GM12878 (cell line): ENCODE measurements at regions not wholly inside any gene's neighbourhood (a gene's known extent, or its start where the extent isn't known, plus 50 kb on each side); places are given as distances from the start of the nearest gene placed in this dataset.

Experiments used
- ATAC-seq: fragments of 200-7000 bp; cut with Tn5 transposase; 3 replicates; pipeline ENCODE4 v1.9.1; 2020; ENCODE audit warnings: mild to moderate bottlenecking, moderate library complexity
- BruUV-seq: library from RNA; stranded (reverse); fragments of 400-500 nt; replicated peaks from 2 replicates; lab custom pipeline; 2021; lab: Mats Ljungman, UMichigan
- CTCF ChIA-PET: fragments of 300-600 bp; sonication (Branson Sonifier 250); formaldehyde crosslinking; extraction: SDS; loops from one replicate; lab custom pipeline; 2021; ENCODE audit warnings: inconsistent platforms; lab: Yijun Ruan, JAX
- POLR2A ChIA-PET: fragments of 350-600 bp; formaldehyde crosslinking; extraction: SDS; loops from one replicate; lab custom pipeline; 2021; ENCODE audit warnings: inconsistent platforms; lab: Charles Lee
- RAD21 ChIA-PET: fragments of 300-600 bp; sonication (Branson Sonifier 250); formaldehyde crosslinking; loops from one replicate; lab custom pipeline; 2023; ENCODE audit warnings: antibody characterized with exemption; ENCODE audit not compliant: unreplicated experiment; lab: Charles Lee
- SMC1A ChIA-PET: fragments of 300-600 bp; sonication (Branson Sonifier 250); formaldehyde crosslinking; loops from one replicate; lab custom pipeline; 2023; ENCODE audit not compliant: unreplicated experiment, uncharacterized antibody; lab: Charles Lee
- DNase-seq: peaks from one replicate; pipeline ENCODE4 v3.0.0-alpha.2; 2011; ENCODE audit warnings: low read depth, low spot score
- FAIRE-seq: peaks from 3 replicates; lab custom pipeline; 2011; peaks lifted over from hg19 to GRCh38; lab: Jason Lieb, UNC
- H2AFZ ChIP-seq: 2 replicates; pipeline ENCODE4 v1.6.0; 2011; ENCODE audit warnings: low read depth, low read length, control low read depth; ENCODE audit not compliant: control insufficient read depth
- H3K27ac ChIP-seq: 2 replicates; pipeline ENCODE4 v1.5.1; 2011; ENCODE audit warnings: control low read depth; ENCODE audit not compliant: control insufficient read depth, insufficient read depth
- H3K27me3 ChIP-seq, 2 experiments: replicated peaks in 1 of 2; 2 replicates each; pipeline versions ENCODE4 v1.6.0 to v1.6.1; 2011; ENCODE audit warnings: low read length in 1 of 2; ENCODE audit not compliant: control insufficient read depth in 2 of 2, insufficient read depth in 2 of 2
- H3K36me3 ChIP-seq, 2 experiments: 2 replicates each; pipeline ENCODE4 v1.5.1; 2011; ENCODE audit warnings: low read length in 1 of 2; ENCODE audit not compliant: control insufficient read depth in 2 of 2, insufficient read depth in 2 of 2
- H3K4me1 ChIP-seq: 2 replicates; pipeline ENCODE4 v1.6.1; 2011; ENCODE audit warnings: mild to moderate bottlenecking, low read length, moderate library complexity, mixed read lengths; ENCODE audit not compliant: control insufficient read depth, insufficient read depth
- H3K4me2 ChIP-seq: 2 replicates; pipeline ENCODE4 v1.6.0; 2011; ENCODE audit warnings: control low read depth; ENCODE audit not compliant: control insufficient read depth, insufficient read depth
- H3K4me3 ChIP-seq: fragments of 200-600 bp; sonication (generic); 2 replicates; pipeline ENCODE4 v1.5.1; 2016
- H3K79me2 ChIP-seq: 2 replicates; pipeline ENCODE4 v1.6.0; 2011; ENCODE audit warnings: low read length; ENCODE audit not compliant: control insufficient read depth, insufficient read depth
- H3K9ac ChIP-seq: 2 replicates; pipeline ENCODE4 v1.8.0; 2011; ENCODE audit warnings: low read length, control low read depth, mixed read lengths; ENCODE audit not compliant: control insufficient read depth, insufficient read depth
- H3K9me3 ChIP-seq: replicated peaks from 3 replicates; pipeline ENCODE4 v1.5.1; 2011; ENCODE audit warnings: mild to moderate bottlenecking, low read length; ENCODE audit not compliant: control insufficient read depth, insufficient read depth
- H4K20me1 ChIP-seq: 2 replicates; pipeline ENCODE4 v1.6.0; 2011; ENCODE audit not compliant: control insufficient read depth, insufficient read depth
- CTCF ChIP-seq, 3 experiments: IDR thresholded peaks in 2 of 3; conservative IDR thresholded peaks in 1 of 3; 2 replicates each; pipeline ENCODE4 v1.5.1; 2011; ENCODE audit warnings: low read depth in 3 of 3, low read length in 3 of 3, mild to moderate bottlenecking in 3 of 3, control low read depth in 2 of 3, moderate library complexity in 2 of 3, inconsistent platforms in 1 of 3, mixed read lengths in 1 of 3; ENCODE audit not compliant: control insufficient read depth in 2 of 3, insufficient read depth in 1 of 3; ENCODE audit errors: extremely low read depth in 1 of 3
- GATAD2B ChIP-seq: fragments of 450-650 bp; conservative IDR thresholded peaks from 2 replicates; pipeline ENCODE4 v1.6.1; 2017; ENCODE audit warnings: low read depth, mild to moderate bottlenecking, moderate library complexity
- IRF4 ChIP-seq: IDR thresholded peaks from 2 replicates; pipeline ENCODE4 v1.6.1; 2011; ENCODE audit warnings: low read depth, low read length
- PKNOX1 ChIP-seq: fragments of 450-650 bp; IDR thresholded peaks from 2 replicates; pipeline ENCODE4 v1.6.1; 2016; ENCODE audit warnings: mild to moderate bottlenecking
- PRDM15 ChIP-seq: fragments of 450-650 bp; formaldehyde crosslinking; IDR thresholded peaks from 2 replicates; pipeline ENCODE4 v1.4.0; 2020; ENCODE audit warnings: mild to moderate bottlenecking, moderate library complexity
- SIX5 ChIP-seq: IDR thresholded peaks from 2 replicates; pipeline ENCODE4 v1.6.1; 2011; ENCODE audit warnings: mild to moderate bottlenecking, low read depth, low read length, moderate library complexity; ENCODE audit not compliant: severe bottlenecking
- STAT1 ChIP-seq: fragments of 450-650 bp; conservative IDR thresholded peaks from 2 replicates; pipeline ENCODE4 v1.6.1; 2014; ENCODE audit warnings: antibody characterized with exemption, mild to moderate bottlenecking
- TCF7 ChIP-seq: IDR thresholded peaks from 2 replicates; pipeline ENCODE4 v1.6.1; 2014; ENCODE audit warnings: antibody characterized with exemption, borderline replicate concordance
- ZBED1 ChIP-seq: IDR thresholded peaks from 2 replicates; pipeline ENCODE4 v1.6.1; 2016; ENCODE audit warnings: borderline replicate concordance
- WGBS: methylation state at CpG from one replicate; pipeline ENCODE4 v1.1.6; 2016; ENCODE audit warnings: low lambda C conversion rate; ENCODE audit not compliant: insufficient replicate concordance, insufficient coverage; ENCODE audit errors: missing lambda C conversion rate; 5-methylcytosine and 5-hydroxymethylcytosine counted together
- in situ Hi-C: fragments of 300-500 bp; cut with MboI; formaldehyde crosslinking; loops from 9 replicates; pipeline ENCODE4 v1.14.3; 2018; ENCODE audit warnings: mixed read lengths
- intact Hi-C: fragments of 100-400 bp; cut with micrococcal nuclease; formaldehyde crosslinking; loops from one replicate; pipeline ENCODE4 v1.14.2; 2022; ENCODE audit not compliant: unreplicated experiment

DNA sequence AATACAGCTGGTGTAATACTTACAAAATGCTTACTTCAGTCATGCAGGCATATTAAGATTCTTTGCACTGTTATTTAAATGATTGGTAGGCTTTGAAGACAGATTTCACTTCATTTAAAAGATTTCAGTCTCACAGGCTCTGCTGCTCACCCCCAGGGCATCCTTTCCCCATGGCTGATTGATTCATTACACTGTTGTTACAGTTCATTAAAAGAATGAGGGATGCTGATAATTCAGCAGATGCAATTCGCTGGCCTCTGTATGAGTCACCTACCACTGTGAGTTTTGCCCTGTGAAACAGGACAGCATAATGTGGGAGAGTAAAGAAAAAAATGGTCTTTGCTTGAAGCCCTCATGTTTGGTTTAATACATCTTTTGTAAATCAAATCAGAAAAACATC, 246.9 kb downstream of the CYLC2 start:
- Histone ChIP-seq H3K9ac (no peak overlapping the region), H3K27ac (no peak overlapping the region), H4K20me1 (no peaks in the 10 kb centered on the region), H3K4me3 (no peak overlapping the region), H3K9me3 (no peaks in the 10 kb centered on the region), H3K4me2 (no peak overlapping the region), H2AFZ (no peak overlapping the region), H3K79me2 (no peaks in the 10 kb centered on the region), H3K36me3 (no peaks in the 10 kb centered on the region), H3K27me3 (no peaks in the 10 kb centered on the region), H3K4me1 (no peaks in the 10 kb centered on the region)
- intact Hi-C loops, result no loop called here
- no peak for DNase-seq
- ChIA-PET RAD21 (no interaction called here), SMC1A (no interaction called here), POLR2A (no interaction called here), CTCF (no interaction called here)
- FAIRE-seq, result no peak
- WGBS, result 0% methylated on average over 1 of the region's 1 CpG
- in situ Hi-C loops, result no loop called here
- TF ChIP-seq GATAD2B (no peak), PKNOX1 (no peak), ZBED1 (no peak), PRDM15 (CRISPR knock-in tag) (no peak), TCF7 (no peak), STAT1 (no peak), IRF4 (no peak), SIX5 (no peak), CTCF (IDR thresholded peaks at IDR 0.05 in 2 of 3, conservative IDR thresholded peaks at IDR 0.05 in 1 of 3; ENCODE audit: control insufficient read depth in 2 of 3, extremely low read depth in 1 of 3, insufficient read depth in 1 of 3, low read depth in 3 of 3, low read length in 3 of 3) (no peak)
- no peak for ATAC-seq
- BruUV-seq, result no TSS peak
